GM12874 (cell line): ENCODE measurements at regions not wholly inside any gene's neighbourhood (a gene's known extent, or its start where the extent isn't known, plus 50 kb on each side); places are given as distances from the start of the nearest gene placed in this dataset.

Experiments
- CTCF ChIP-seq: IDR thresholded peaks from 2 replicates; pipeline ENCODE4 v1.5.1; 2011; ENCODE audit warnings: low read depth, mild to moderate bottlenecking, control low read depth, low read length, moderate library complexity; ENCODE audit not compliant: insufficient read depth

GRCh38 chr9:74064702-74065101 lies 432.4 kb upstream of the RORB start:
- TF ChIP-seq CTCF, result no peak

- TF ChIP-seq CTCF, result no peak
These were observed 431.0 kb upstream of the RORB start for GRCh38 chr9:74066128-74066527.

- no peak for TF ChIP-seq CTCF
These were observed 430.5 kb upstream of the RORB start for GRCh38 chr9:74066605-74067004.

GRCh38 chr9:74071502-74071901 lies 425.6 kb upstream of the RORB start:
- TF ChIP-seq CTCF, result no peak

- no peak for TF ChIP-seq CTCF
These were observed 423.2 kb upstream of the RORB start for GRCh38 chr9:74073897-74074296.

GRCh38 chr9:74078647-74079046 lies 418.5 kb upstream of the RORB start:
- no peak for TF ChIP-seq CTCF

GRCh38 chr9:74083681-74084433 lies 413.3 kb upstream of the RORB start:
- no peak for TF ChIP-seq CTCF

GRCh38 chr9:74092491-74092834 lies 404.7 kb upstream of the RORB start:
- no peak for TF ChIP-seq CTCF
